Parathyroid adenoma (tissue), 2 donors: ENCODE measurements at regions not wholly inside any gene's neighbourhood (a gene's known extent, or its start where the extent isn't known, plus 50 kb on each side); places are given as distances from the start of the nearest gene placed in this dataset.

Experiments used
- H2AFZ ChIP-seq: fragments of 300-600 bp; sonication (generic); one replicate; pipeline ENCODE4 v1.7.0; 2017; ENCODE audit warnings: antibody characterized with exemption, mild to moderate bottlenecking
- H3K27ac ChIP-seq: fragments of 300-600 bp; sonication (generic); one replicate; pipeline ENCODE4 v1.7.0; 2017
- H3K27me3 ChIP-seq: fragments of 300-600 bp; sonication (generic); one replicate; pipeline ENCODE4 v1.7.0; 2017; ENCODE audit warnings: low read length; ENCODE audit not compliant: control insufficient read depth, insufficient read depth
- H3K36me3 ChIP-seq: fragments of 300-600 bp; sonication (generic); one replicate; pipeline ENCODE4 v1.7.0; 2017; ENCODE audit warnings: low read length; ENCODE audit not compliant: control insufficient read depth, insufficient read depth
- H3K4me1 ChIP-seq: fragments of 300-600 bp; sonication (generic); one replicate; pipeline ENCODE4 v1.7.0; 2017; ENCODE audit warnings: control low read depth
- H3K4me2 ChIP-seq: fragments of 300-600 bp; sonication (generic); one replicate; pipeline ENCODE4 v1.7.0; 2017; ENCODE audit warnings: low read length
- H3K4me3 ChIP-seq: fragments of 300-600 bp; sonication (generic); one replicate; pipeline ENCODE4 v1.7.0; 2017; ENCODE audit warnings: low read depth, low read length
- H3K79me2 ChIP-seq: fragments of 300-600 bp; sonication (generic); one replicate; pipeline ENCODE4 v1.7.0; 2017; ENCODE audit warnings: control low read depth
- H3K9ac ChIP-seq: fragments of 300-600 bp; sonication (generic); one replicate; pipeline ENCODE4 v1.7.0; 2017; ENCODE audit warnings: mild to moderate bottlenecking
- H3K9me3 ChIP-seq: fragments of 300-600 bp; sonication (generic); one replicate; pipeline ENCODE4 v1.7.0; 2017; ENCODE audit warnings: low read length; ENCODE audit not compliant: control insufficient read depth
- CTCF ChIP-seq: fragments of 300-600 bp; sonication (generic); IDR thresholded peaks from one replicate; pipeline ENCODE4 v1.7.0; 2017; ENCODE audit warnings: antibody characterized with exemption, mild to moderate bottlenecking
- donor health status: primary hyperparathyroidism.

GRCh38 chr12:58502226-58502625, 418.1 kb downstream of the LRIG3 start:
- no peak overlapping the region for H2AFZ ChIP-seq
- no peaks in the 10 kb centered on the region for H3K79me2 ChIP-seq
- H3K4me2 ChIP-seq: no peak overlapping the region
- H3K4me1 ChIP-seq: no peaks in the 10 kb centered on the region
- H3K9me3 ChIP-seq: no peaks in the 10 kb centered on the region
- no peak for TF ChIP-seq CTCF
- H3K27me3 ChIP-seq: no peaks in the 10 kb centered on the region
- H3K27ac ChIP-seq: no peak overlapping the region
- no peaks in the 10 kb centered on the region for H3K36me3 ChIP-seq
- H3K4me3 ChIP-seq: no peak overlapping the region
- no peak overlapping the region for H3K9ac ChIP-seq

- no peaks in the 10 kb centered on the region for H3K4me1 ChIP-seq
- H3K27ac ChIP-seq: no peak overlapping the region
- TF ChIP-seq CTCF: no peak
- no peaks in the 10 kb centered on the region for H3K79me2 ChIP-seq
- H3K4me2 ChIP-seq: no peak overlapping the region
- no peaks in the 10 kb centered on the region for H3K27me3 ChIP-seq
- no peak overlapping the region for H3K4me3 ChIP-seq
- no peaks in the 10 kb centered on the region for H3K36me3 ChIP-seq
- no peak overlapping the region for H2AFZ ChIP-seq
- no peaks in the 10 kb centered on the region for H3K9me3 ChIP-seq
- no peak overlapping the region for H3K9ac ChIP-seq
These were observed 417.5 kb downstream of the LRIG3 start for GRCh38 chr12:58502841-58503240.

GRCh38 chr12:58503731-58504130, 416.6 kb downstream of the LRIG3 start:
- H3K9ac ChIP-seq: no peak overlapping the region
- no peaks in the 10 kb centered on the region for H3K36me3 ChIP-seq
- no peaks in the 10 kb centered on the region for H3K4me1 ChIP-seq
- TF ChIP-seq CTCF: no peak
- H3K79me2 ChIP-seq: no peaks in the 10 kb centered on the region
- H3K27ac ChIP-seq: no peak overlapping the region
- H3K4me3 ChIP-seq: no peak overlapping the region
- no peaks in the 10 kb centered on the region for H3K27me3 ChIP-seq
- no peak overlapping the region for H3K4me2 ChIP-seq
- H2AFZ ChIP-seq: no peak overlapping the region
- no peaks in the 10 kb centered on the region for H3K9me3 ChIP-seq

DNA sequence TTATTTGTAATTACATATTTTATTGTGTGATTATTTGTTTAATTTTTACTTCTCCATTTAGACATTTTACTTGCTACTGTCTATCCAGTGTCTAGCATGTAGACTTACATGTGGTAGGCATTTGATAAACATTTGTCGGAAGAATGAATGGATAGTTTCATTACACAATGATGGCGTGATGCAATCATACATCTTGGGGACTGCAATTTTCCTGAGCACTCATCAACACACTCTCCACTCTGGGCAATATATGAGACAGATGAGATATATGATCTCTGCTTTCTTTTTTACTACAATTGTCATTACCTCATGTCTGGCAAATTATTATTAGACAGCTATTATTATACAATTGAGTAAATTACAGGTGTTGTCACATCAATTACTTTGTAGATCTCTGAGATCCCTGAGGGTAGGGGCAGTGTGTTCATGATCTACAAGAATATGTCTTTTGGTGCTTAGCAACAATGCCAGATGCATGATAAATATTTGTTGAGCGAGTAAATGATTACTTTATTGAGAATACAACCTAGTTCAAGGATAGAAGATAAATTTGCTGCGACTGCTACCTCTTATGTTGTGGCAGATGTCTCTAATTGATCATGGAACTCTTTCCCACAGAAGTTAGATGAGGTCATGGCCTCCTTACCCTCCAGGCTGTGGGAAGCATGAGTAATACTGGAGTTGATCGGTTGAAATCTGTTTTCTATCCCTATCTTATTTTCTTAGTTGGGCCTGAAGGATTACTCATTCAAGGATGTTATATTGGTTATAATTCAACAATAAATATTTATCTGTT, 416.0 kb downstream of the LRIG3 start:
- no peaks in the 10 kb centered on the region for H3K9me3 ChIP-seq
- no peaks in the 10 kb centered on the region for H3K4me1 ChIP-seq
- H3K4me2 ChIP-seq: no peak overlapping the region
- H3K4me3 ChIP-seq: no peak overlapping the region
- H2AFZ ChIP-seq: no peak overlapping the region
- H3K79me2 ChIP-seq: no peaks in the 10 kb centered on the region
- TF ChIP-seq CTCF: no peak
- H3K36me3 ChIP-seq: no peaks in the 10 kb centered on the region
- no peak overlapping the region for H3K27ac ChIP-seq
- H3K9ac ChIP-seq: no peak overlapping the region
- H3K27me3 ChIP-seq: no peaks in the 10 kb centered on the region
